Osteocyte (in vitro differentiated cells): ENCODE measurements at regions not wholly inside any gene's neighbourhood (a gene's known extent, or its start where the extent isn't known, plus 50 kb on each side); places are given as distances from the start of the nearest gene placed in this dataset.

Source experiments
- DNase-seq: peaks from one replicate; pipeline ENCODE4 v3.0.0; 2021; ENCODE audit warnings: mixed read lengths; ENCODE audit not compliant: unreplicated experiment; ENCODE audit errors: extremely low spot score
- H3K27ac Mint-ChIP-seq: one replicate; pipeline ENCODE4 v1.8.0; 2021; ENCODE audit warnings: mild to moderate bottlenecking, mixed read lengths; ENCODE audit not compliant: unreplicated experiment
- H3K27me3 Mint-ChIP-seq: one replicate; pipeline ENCODE4 v1.8.0; 2021; ENCODE audit warnings: mixed read lengths; ENCODE audit not compliant: unreplicated experiment
- H3K36me3 Mint-ChIP-seq: one replicate; pipeline ENCODE4 v1.8.0; 2021; ENCODE audit warnings: mixed read lengths; ENCODE audit not compliant: unreplicated experiment
- H3K4me1 Mint-ChIP-seq: one replicate; pipeline ENCODE4 v1.8.0; 2021; ENCODE audit warnings: mixed read lengths; ENCODE audit not compliant: unreplicated experiment
- H3K4me3 Mint-ChIP-seq: one replicate; pipeline ENCODE4 v1.8.0; 2021; ENCODE audit warnings: mild to moderate bottlenecking, moderate library complexity, mixed read lengths; ENCODE audit not compliant: unreplicated experiment
- H3K9me3 Mint-ChIP-seq: one replicate; pipeline ENCODE4 v1.8.0; 2021; ENCODE audit warnings: mixed read lengths; ENCODE audit not compliant: unreplicated experiment
- CTCF ChIP-seq: fragments of 200-600 bp; sonication (generic); IDR thresholded peaks from 2 replicates; pipeline ENCODE4 v1.5.0; 2021; ENCODE audit warnings: antibody characterized with exemption, mild to moderate bottlenecking, moderate library complexity

GRCh38 chr21:35479065-35479448, 430.0 kb upstream of the RUNX1 start:
- no peak overlapping the region for H3K4me3 Mint-ChIP-seq
- H3K4me1 Mint-ChIP-seq: peaks cover 29% of the 10 kb centered on the region
- no peak overlapping the region for H3K27ac Mint-ChIP-seq
- DNase-seq: no peak
- peaks cover 10% of the 10 kb centered on the region for H3K9me3 Mint-ChIP-seq
- no peaks in the 10 kb centered on the region for H3K27me3 Mint-ChIP-seq
- TF ChIP-seq CTCF: no peak
- peaks cover 5% of the 10 kb centered on the region for H3K36me3 Mint-ChIP-seq

GRCh38 chr21:35478161-35479064, 429.3 kb upstream of the RUNX1 start:
- TF ChIP-seq CTCF: no peak
- Mint-ChIP-seq H3K27me3 (no peaks in the 10 kb centered on the region), H3K36me3 (peaks cover 5% of the 10 kb centered on the region), H3K4me3 (no peak overlapping the region), H3K27ac (peak overlapping the region; percentile 19), H3K9me3 (peaks cover 10% of the 10 kb centered on the region), H3K4me1 (peaks cover 29% of the 10 kb centered on the region)
- no peak for DNase-seq

- DNase-seq: no peak
- H3K4me3 Mint-ChIP-seq: no peak overlapping the region
- peaks cover 10% of the 10 kb centered on the region for H3K9me3 Mint-ChIP-seq
- no peak for TF ChIP-seq CTCF
- H3K4me1 Mint-ChIP-seq: peaks cover 29% of the 10 kb centered on the region
- H3K36me3 Mint-ChIP-seq: peaks cover 5% of the 10 kb centered on the region
- peak overlapping the region; percentile 69 for H3K27ac Mint-ChIP-seq
- no peaks in the 10 kb centered on the region for H3K27me3 Mint-ChIP-seq
Observed at GRCh38 chr21:35477622-35478021, 428.5 kb upstream of the RUNX1 start.

- Mint-ChIP-seq H3K4me1 (peaks cover 29% of the 10 kb centered on the region), H3K36me3 (peaks cover 5% of the 10 kb centered on the region), H3K27me3 (no peaks in the 10 kb centered on the region), H3K4me3 (no peak overlapping the region), H3K27ac (peak overlapping the region; percentile 69), H3K9me3 (peaks cover 10% of the 10 kb centered on the region)
- DNase-seq: no peak
- TF ChIP-seq CTCF: no peak
Observed at GRCh38 chr21:35476621-35477395, 427.7 kb upstream of the RUNX1 start.

GRCh38 chr21:35475762-35476161, 426.7 kb upstream of the RUNX1 start:
- Mint-ChIP-seq H3K9me3 (peaks cover 10% of the 10 kb centered on the region), H3K4me3 (no peak overlapping the region), H3K27ac (peak overlapping the region; percentile 69), H3K4me1 (peaks cover 29% of the 10 kb centered on the region), H3K36me3 (peaks cover 5% of the 10 kb centered on the region), H3K27me3 (no peaks in the 10 kb centered on the region)
- no peak for DNase-seq
- TF ChIP-seq CTCF: no peak
